ENCODE measurements at regions not wholly inside any gene's neighbourhood (a gene's known extent, or its start where the extent isn't known, plus 50 kb on each side); places are given as distances from the start of the nearest gene placed in this dataset.

- TF ChIP-seq CTCF (conservative IDR thresholded peaks at IDR 0.05 in 1 of 2, IDR thresholded peaks at IDR 0.05 in 1 of 2; ENCODE audit: extremely low read depth in 1 of 2, insufficient read depth in 1 of 2, low read depth in 1 of 2, low read length in 2 of 2) (no peak), EZH2 (IDR thresholded peaks at IDR 0.05; ENCODE audit: borderline replicate concordance, low read length) (no peak)
Observed at GRCh38 chr11:27217948-27218420, 145.0 kb downstream of the CCDC34 start.
